Endothelial cell of umbilical vein (primary cell): ENCODE measurements at regions not wholly inside any gene's neighbourhood (a gene's known extent, or its start where the extent isn't known, plus 50 kb on each side); places are given as distances from the start of the nearest gene placed in this dataset.

Source experiments
- BruUV-seq: library from RNA; stranded (reverse); fragments of 400-500 nt; replicated peaks from 2 replicates; lab custom pipeline; 2021; lab: Mats Ljungman, UMichigan
- CTCF ChIA-PET: fragments of 300-600, 350-600 bp; sonication (Branson Sonifier 250); formaldehyde crosslinking; loops from one replicate; lab custom pipeline; 2021; ENCODE audit warnings: antibody characterized with exemption, inconsistent platforms; lab: Charles Lee
- POLR2A ChIA-PET: fragments of 300-600, 350-600 bp; sonication (Branson Sonifier 250); formaldehyde crosslinking; loops from one replicate; lab custom pipeline; 2021; ENCODE audit warnings: antibody characterized with exemption, inconsistent platforms; lab: Charles Lee
- DNase-seq: peaks from one replicate; pipeline ENCODE4 v3.0.0-alpha.2; 2011; ENCODE audit warnings: low read depth, low spot score
- FAIRE-seq: peaks from 2 replicates; lab custom pipeline; 2011; peaks lifted over from hg19 to GRCh38; lab: Jason Lieb, UNC
- H2AFZ ChIP-seq: 2 replicates; pipeline ENCODE4 v1.6.0; 2012; ENCODE audit warnings: low read depth, low read length, control low read depth, inconsistent platforms
- H3K27ac ChIP-seq: 2 replicates; pipeline ENCODE4 v1.5.1; 2011; ENCODE audit warnings: low read depth, mild to moderate bottlenecking, control low read depth, low read length, moderate library complexity; ENCODE audit not compliant: insufficient read depth
- H3K27me3 ChIP-seq, 2 experiments: 2 replicates each; pipeline versions ENCODE4 v1.6.0 to v1.6.1; 2011; ENCODE audit warnings: low read length in 2 of 2, mixed read lengths in 1 of 2; ENCODE audit not compliant: control insufficient read depth in 2 of 2, insufficient read depth in 2 of 2
- H3K36me3 ChIP-seq, 2 experiments: 2 replicates in 1 of 2; 3 replicates in 1 of 2; pipeline ENCODE4 v1.5.1; 2011; ENCODE audit warnings: low read length in 2 of 2, mild to moderate bottlenecking in 1 of 2, moderate library complexity in 1 of 2; ENCODE audit not compliant: control insufficient read depth in 2 of 2, insufficient read depth in 2 of 2; ENCODE audit errors: extremely low read depth in 1 of 2
- H3K4me1 ChIP-seq: 3 replicates; pipeline ENCODE4 v1.5.1; 2011; ENCODE audit warnings: mild to moderate bottlenecking, low read length; ENCODE audit not compliant: control insufficient read depth, insufficient read depth; ENCODE audit errors: extremely low read depth
- H3K4me2 ChIP-seq: 2 replicates; pipeline ENCODE4 v1.6.1; 2011; ENCODE audit warnings: low read length, control low read depth, mixed read lengths; ENCODE audit not compliant: insufficient read depth
- H3K4me3 ChIP-seq, 3 experiments: fragments of 200-600 bp in 1 of 3; sonication (generic), shearing (Covaris generic) in 1 of 3; replicated peaks in 1 of 3; 2 replicates each; pipeline ENCODE4 v1.5.1; 2011 to 2016; ENCODE audit warnings: control low read depth in 3 of 3, low read length in 3 of 3, mild to moderate bottlenecking in 2 of 3, inconsistent platforms in 1 of 3, low read depth in 1 of 3, moderate library complexity in 1 of 3; ENCODE audit not compliant: insufficient read depth in 1 of 3
- H3K79me2 ChIP-seq: 2 replicates; pipeline ENCODE4 v1.6.0; 2012; ENCODE audit warnings: low read length, inconsistent platforms; ENCODE audit not compliant: control insufficient read depth, insufficient read depth
- H3K9ac ChIP-seq: replicated peaks from 2 replicates; pipeline ENCODE3; 2011; ENCODE audit warnings: low read length, control low read depth; ENCODE audit not compliant: insufficient read depth; ENCODE audit errors: extremely low read depth
- H3K9me1 ChIP-seq: replicated peaks from 3 replicates; pipeline ENCODE4 v1.6.0; 2011; ENCODE audit warnings: mild to moderate bottlenecking, low read length; ENCODE audit not compliant: control insufficient read depth, insufficient read depth; ENCODE audit errors: extremely low read depth
- H3K9me3 ChIP-seq: replicated peaks from 2 replicates; pipeline ENCODE4 v1.5.1; 2012; ENCODE audit warnings: low read length, inconsistent platforms; ENCODE audit not compliant: control insufficient read depth, insufficient read depth
- H4K20me1 ChIP-seq: replicated peaks from 2 replicates; pipeline ENCODE3; 2011; ENCODE audit warnings: mild to moderate bottlenecking, low read length; ENCODE audit not compliant: control insufficient read depth, insufficient read depth; ENCODE audit errors: extremely low read depth
- FOS ChIP-seq: IDR thresholded peaks from 2 replicates; pipeline ENCODE4 v1.6.1; 2011; ENCODE audit warnings: mild to moderate bottlenecking, low read length, moderate library complexity, borderline replicate concordance; ENCODE audit not compliant: insufficient read depth
- GATA2 ChIP-seq: IDR thresholded peaks from 2 replicates; pipeline ENCODE4 v1.7.0; 2011; ENCODE audit warnings: low read depth, mild to moderate bottlenecking, moderate library complexity, mixed read lengths, low read length; ENCODE audit not compliant: insufficient read length, insufficient read depth
- MAX ChIP-seq: IDR thresholded peaks from 2 replicates; pipeline ENCODE4 v1.6.1; 2011; ENCODE audit not compliant: insufficient read depth, insufficient read length
- POLR2AphosphoS5 ChIP-seq: IDR thresholded peaks from 2 replicates; pipeline ENCODE4 v1.6.1; 2012; ENCODE audit warnings: low read depth, mild to moderate bottlenecking, control low read depth, low read length, moderate library complexity; ENCODE audit not compliant: insufficient read depth
- dilution Hi-C: fragments of 300-500 bp; cut with MboI; formaldehyde crosslinking; loops from one replicate; pipeline ENCODE4 v1.15.0; 2019; ENCODE audit warnings: low sequenced_read_pairs; ENCODE audit not compliant: extremely low pct_ligation_motif_present
- intact Hi-C: fragments of 100-400 bp; cut with micrococcal nuclease; formaldehyde crosslinking; loops from one replicate; pipeline ENCODE4 v1.10.0; 2022
- TF ChIP-seq, protein P1 (sequence below), 2 donors: IDR thresholded peaks; 1 replicate in 1 of 2; 2 replicates in 1 of 2; pipeline ENCODE4 v1.5.1; 2011; ENCODE audit warnings: low read length in 2 of 2, mild to moderate bottlenecking in 2 of 2, moderate library complexity in 2 of 2, control low read depth in 1 of 2, inconsistent platforms in 1 of 2, low read depth in 1 of 2; ENCODE audit not compliant: insufficient read depth in 1 of 2; ENCODE audit errors: extremely low read depth in 1 of 2

- Histone ChIP-seq H3K9me1 (no peaks in the 10 kb centered on the region), H3K27me3 (peaks cover 2% of the 10 kb centered on the region in 2 experiments), H4K20me1 (no peaks in the 10 kb centered on the region), H3K4me1 (no peaks in the 10 kb centered on the region), H3K9me3 (no peaks in the 10 kb centered on the region), H2AFZ (no peak overlapping the region), H3K27ac (no peak overlapping the region), H3K9ac (no peak overlapping the region), H3K4me2 (no peak overlapping the region), H3K4me3 (no peak overlapping the region), H3K79me2 (no peaks in the 10 kb centered on the region), H3K36me3 (no peaks in the 10 kb centered on the region)
- no peak for TF ChIP-seq POLR2AphosphoS5
- no peak for TF ChIP-seq FOS
- no peak for TF ChIP-seq GATA2
- no peak for TF ChIP-seq MAX
- TF ChIP-seq, protein P1, sequence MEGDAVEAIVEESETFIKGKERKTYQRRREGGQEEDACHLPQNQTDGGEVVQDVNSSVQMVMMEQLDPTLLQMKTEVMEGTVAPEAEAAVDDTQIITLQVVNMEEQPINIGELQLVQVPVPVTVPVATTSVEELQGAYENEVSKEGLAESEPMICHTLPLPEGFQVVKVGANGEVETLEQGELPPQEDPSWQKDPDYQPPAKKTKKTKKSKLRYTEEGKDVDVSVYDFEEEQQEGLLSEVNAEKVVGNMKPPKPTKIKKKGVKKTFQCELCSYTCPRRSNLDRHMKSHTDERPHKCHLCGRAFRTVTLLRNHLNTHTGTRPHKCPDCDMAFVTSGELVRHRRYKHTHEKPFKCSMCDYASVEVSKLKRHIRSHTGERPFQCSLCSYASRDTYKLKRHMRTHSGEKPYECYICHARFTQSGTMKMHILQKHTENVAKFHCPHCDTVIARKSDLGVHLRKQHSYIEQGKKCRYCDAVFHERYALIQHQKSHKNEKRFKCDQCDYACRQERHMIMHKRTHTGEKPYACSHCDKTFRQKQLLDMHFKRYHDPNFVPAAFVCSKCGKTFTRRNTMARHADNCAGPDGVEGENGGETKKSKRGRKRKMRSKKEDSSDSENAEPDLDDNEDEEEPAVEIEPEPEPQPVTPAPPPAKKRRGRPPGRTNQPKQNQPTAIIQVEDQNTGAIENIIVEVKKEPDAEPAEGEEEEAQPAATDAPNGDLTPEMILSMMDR (IDR thresholded peaks at IDR 0.05; ENCODE audit: extremely low read depth in 1 of 2, insufficient read depth in 1 of 2, low read depth in 1 of 2, low read length in 2 of 2), result no peak
- ChIA-PET POLR2A (no interaction called here), CTCF (interaction anchor here (1.2 to 1.9 kb wide), 2 partner anchors 19 to 39 kb away, joined by 3 to 5 read pairs; no protein-coding TSS in a partner anchor)
- no TSS peak for BruUV-seq
- DNase-seq, result no peak
- intact Hi-C loops (no loop called here), dilution Hi-C loops (no loop called here)
- no peak for FAIRE-seq
Measured at GRCh38 chr10:34918060-34918775, 103.1 kb upstream of the PARD3 start.
